ENCODE measurements at regions not wholly inside any gene's neighbourhood (a gene's known extent, or its start where the extent isn't known, plus 50 kb on each side); places are given as distances from the start of the nearest gene placed in this dataset.
A peak's percentile ranks its signal among the peaks of the same experiment; 100 is the strongest.

DNA sequence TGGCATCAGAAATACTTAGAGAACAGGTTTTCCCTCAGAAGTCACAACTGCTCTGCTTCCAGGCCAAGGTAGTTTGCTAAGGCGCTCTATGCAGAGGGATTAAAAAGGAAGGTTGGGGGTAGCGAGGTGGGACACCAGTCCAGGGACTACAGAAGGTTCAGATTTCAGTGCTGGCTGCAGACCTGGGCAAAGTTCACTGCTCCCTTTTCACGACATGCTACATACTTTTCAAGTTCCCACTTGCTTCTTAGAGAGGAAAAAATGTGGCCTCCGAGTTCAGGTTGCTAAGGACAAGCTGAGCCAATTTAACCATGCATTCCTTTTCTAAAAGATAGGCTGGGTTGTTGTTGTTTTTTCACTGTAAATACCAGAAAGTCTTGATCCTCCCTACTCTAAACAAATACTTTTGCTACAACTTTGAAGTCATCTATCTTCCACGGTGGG is 158.6 kb upstream of the NR2F2 start (continued):
- TF ChIP-seq SOX13 (IDR thresholded peaks at IDR 0.05) (no peak), SOX13 (CRISPR knock-in tag; conservative IDR thresholded peaks at IDR 0.05 in 1 of 2, IDR thresholded peaks at IDR 0.05 in 1 of 2) (peak in 1 of 2 experiments; percentile 64; a peak in 2 of 4 replicates), TARDBP (CRISPR knock-in tag; IDR thresholded peaks at IDR 0.05) (0 out of 2 replicates have a peak, but pooled peaks have one; percentile 31), GATAD2A (CRISPR knock-in tag; IDR thresholded peaks at IDR 0.05) (peak; percentile 59), THAP11 (CRISPR knock-in tag; IDR thresholded peaks at IDR 0.05) (peak; percentile 23; the same call in 1 of the 2 replicates), HMG20B (CRISPR knock-in tag; conservative IDR thresholded peaks at IDR 0.05) (no peak)
- TF ChIP-seq, protein P1, sequence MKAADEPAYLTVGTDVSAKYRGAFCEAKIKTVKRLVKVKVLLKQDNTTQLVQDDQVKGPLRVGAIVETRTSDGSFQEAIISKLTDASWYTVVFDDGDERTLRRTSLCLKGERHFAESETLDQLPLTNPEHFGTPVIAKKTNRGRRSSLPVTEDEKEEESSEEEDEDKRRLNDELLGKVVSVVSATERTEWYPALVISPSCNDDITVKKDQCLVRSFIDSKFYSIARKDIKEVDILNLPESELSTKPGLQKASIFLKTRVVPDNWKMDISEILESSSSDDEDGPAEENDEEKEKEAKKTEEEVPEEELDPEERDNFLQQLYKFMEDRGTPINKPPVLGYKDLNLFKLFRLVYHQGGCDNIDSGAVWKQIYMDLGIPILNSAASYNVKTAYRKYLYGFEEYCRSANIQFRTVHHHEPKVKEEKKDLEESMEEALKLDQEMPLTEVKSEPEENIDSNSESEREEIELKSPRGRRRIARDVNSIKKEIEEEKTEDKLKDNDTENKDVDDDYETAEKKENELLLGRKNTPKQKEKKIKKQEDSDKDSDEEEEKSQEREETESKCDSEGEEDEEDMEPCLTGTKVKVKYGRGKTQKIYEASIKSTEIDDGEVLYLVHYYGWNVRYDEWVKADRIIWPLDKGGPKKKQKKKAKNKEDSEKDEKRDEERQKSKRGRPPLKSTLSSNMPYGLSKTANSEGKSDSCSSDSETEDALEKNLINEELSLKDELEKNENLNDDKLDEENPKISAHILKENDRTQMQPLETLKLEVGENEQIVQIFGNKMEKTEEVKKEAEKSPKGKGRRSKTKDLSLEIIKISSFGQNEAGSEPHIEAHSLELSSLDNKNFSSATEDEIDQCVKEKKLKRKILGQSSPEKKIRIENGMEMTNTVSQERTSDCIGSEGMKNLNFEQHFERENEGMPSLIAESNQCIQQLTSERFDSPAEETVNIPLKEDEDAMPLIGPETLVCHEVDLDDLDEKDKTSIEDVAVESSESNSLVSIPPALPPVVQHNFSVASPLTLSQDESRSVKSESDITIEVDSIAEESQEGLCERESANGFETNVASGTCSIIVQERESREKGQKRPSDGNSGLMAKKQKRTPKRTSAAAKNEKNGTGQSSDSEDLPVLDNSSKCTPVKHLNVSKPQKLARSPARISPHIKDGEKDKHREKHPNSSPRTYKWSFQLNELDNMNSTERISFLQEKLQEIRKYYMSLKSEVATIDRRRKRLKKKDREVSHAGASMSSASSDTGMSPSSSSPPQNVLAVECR (CRISPR knock-in tag; IDR thresholded peaks at IDR 0.05; ENCODE audit: borderline replicate concordance), result no peak
- TF ChIP-seq, protein P2, sequence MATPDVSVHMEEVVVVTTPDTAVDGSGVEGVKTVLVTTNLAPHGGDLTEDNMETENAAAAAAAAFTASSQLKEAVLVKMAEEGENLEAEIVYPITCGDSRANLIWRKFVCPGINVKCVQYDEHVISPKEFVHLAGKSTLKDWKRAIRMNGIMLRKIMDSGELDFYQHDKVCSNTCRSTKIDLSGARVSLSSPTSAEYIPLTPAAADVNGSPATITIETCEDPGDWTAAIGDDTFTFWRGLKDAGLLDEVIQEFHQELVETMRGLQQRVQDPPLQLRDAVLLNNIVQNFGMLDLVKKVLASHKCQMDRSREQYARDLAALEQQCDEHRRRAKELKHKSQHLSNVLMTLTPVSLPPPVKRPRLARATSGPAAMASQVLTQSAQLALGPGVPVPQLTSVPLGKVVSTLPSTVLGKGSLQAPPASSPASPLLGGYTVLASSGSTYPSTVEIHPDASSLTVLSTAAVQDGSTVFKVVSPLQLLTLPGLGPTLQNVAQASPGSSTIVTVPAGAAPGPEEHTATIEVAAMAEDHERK (CRISPR knock-in tag; IDR thresholded peaks at IDR 0.05; ENCODE audit: low read depth), result no peak
- TF ChIP-seq, protein P3, sequence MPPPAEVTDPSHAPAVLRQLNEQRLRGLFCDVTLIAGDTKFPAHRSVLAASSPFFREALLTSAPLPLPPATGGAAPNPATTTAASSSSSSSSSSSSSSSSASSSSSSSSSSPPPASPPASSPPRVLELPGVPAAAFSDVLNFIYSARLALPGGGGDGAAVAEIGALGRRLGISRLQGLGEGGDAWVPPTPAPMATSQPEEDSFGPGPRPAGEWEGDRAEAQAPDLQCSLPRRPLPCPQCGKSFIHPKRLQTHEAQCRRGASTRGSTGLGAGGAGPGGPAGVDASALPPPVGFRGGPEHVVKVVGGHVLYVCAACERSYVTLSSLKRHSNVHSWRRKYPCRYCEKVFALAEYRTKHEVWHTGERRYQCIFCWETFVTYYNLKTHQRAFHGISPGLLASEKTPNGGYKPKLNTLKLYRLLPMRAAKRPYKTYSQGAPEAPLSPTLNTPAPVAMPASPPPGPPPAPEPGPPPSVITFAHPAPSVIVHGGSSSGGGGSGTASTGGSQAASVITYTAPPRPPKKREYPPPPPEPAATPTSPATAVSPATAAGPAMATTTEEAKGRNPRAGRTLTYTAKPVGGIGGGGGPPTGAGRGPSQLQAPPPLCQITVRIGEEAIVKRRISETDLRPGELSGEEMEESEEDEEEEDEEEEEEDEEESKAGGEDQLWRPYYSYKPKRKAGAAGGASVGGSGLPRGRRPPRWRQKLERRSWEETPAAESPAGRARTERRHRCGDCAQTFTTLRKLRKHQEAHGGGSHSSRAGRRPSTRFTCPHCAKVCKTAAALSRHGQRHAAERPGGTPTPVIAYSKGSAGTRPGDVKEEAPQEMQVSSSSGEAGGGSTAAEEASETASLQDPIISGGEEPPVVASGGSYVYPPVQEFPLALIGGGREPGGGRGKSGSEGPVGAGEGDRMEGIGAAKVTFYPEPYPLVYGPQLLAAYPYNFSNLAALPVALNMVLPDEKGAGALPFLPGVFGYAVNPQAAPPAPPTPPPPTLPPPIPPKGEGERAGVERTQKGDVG (CRISPR knock-in tag; IDR thresholded peaks at IDR 0.05; ENCODE audit: borderline replicate concordance), result no peak
- TF ChIP-seq, protein P4, sequence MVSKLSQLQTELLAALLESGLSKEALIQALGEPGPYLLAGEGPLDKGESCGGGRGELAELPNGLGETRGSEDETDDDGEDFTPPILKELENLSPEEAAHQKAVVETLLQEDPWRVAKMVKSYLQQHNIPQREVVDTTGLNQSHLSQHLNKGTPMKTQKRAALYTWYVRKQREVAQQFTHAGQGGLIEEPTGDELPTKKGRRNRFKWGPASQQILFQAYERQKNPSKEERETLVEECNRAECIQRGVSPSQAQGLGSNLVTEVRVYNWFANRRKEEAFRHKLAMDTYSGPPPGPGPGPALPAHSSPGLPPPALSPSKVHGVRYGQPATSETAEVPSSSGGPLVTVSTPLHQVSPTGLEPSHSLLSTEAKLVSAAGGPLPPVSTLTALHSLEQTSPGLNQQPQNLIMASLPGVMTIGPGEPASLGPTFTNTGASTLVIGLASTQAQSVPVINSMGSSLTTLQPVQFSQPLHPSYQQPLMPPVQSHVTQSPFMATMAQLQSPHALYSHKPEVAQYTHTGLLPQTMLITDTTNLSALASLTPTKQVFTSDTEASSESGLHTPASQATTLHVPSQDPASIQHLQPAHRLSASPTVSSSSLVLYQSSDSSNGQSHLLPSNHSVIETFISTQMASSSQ (IDR thresholded peaks at IDR 0.05; ENCODE audit: low read depth), result peak; percentile 9; the same call in 1 of the 2 replicates
- TF ChIP-seq, protein P4 (CRISPR knock-in tag; IDR thresholded peaks at IDR 0.05; ENCODE audit: borderline replicate concordance), result no peak
- TF ChIP-seq, protein P5, sequence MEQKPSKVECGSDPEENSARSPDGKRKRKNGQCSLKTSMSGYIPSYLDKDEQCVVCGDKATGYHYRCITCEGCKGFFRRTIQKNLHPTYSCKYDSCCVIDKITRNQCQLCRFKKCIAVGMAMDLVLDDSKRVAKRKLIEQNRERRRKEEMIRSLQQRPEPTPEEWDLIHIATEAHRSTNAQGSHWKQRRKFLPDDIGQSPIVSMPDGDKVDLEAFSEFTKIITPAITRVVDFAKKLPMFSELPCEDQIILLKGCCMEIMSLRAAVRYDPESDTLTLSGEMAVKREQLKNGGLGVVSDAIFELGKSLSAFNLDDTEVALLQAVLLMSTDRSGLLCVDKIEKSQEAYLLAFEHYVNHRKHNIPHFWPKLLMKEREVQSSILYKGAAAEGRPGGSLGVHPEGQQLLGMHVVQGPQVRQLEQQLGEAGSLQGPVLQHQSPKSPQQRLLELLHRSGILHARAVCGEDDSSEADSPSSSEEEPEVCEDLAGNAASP (CRISPR knock-in tag; IDR thresholded peaks at IDR 0.05; ENCODE audit: borderline replicate concordance), result 0 out of 2 replicates have a peak, but pooled peaks have one; percentile 15
- TF ChIP-seq, protein P6, sequence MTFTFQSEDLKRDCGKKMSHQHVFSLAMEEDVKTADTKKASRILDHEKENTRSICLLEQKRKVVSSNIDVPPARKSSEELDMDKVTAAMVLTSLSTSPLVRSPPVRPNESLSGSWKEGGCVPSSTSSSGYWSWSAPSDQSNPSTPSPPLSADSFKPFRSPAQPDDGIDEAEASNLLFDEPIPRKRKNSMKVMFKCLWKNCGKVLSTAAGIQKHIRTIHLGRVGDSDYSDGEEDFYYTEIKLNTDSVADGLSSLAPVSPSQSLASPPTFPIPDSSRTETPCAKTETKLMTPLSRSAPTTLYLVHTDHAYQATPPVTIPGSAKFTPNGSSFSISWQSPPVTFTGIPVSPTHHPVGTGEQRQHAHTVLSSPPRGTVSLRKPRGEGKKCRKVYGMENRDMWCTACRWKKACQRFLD (CRISPR knock-in tag; IDR thresholded peaks at IDR 0.05; ENCODE audit: borderline replicate concordance), result no peak
